HS-27A (cell line): ENCODE measurements at regions not wholly inside any gene's neighbourhood (a gene's known extent, or its start where the extent isn't known, plus 50 kb on each side); places are given as distances from the start of the nearest gene placed in this dataset.

Experiments used
- DNase-seq: peaks from one replicate; pipeline ENCODE4 v3.0.0-alpha.2; 2012; ENCODE audit warnings: low read depth, missing footprints

DNA sequence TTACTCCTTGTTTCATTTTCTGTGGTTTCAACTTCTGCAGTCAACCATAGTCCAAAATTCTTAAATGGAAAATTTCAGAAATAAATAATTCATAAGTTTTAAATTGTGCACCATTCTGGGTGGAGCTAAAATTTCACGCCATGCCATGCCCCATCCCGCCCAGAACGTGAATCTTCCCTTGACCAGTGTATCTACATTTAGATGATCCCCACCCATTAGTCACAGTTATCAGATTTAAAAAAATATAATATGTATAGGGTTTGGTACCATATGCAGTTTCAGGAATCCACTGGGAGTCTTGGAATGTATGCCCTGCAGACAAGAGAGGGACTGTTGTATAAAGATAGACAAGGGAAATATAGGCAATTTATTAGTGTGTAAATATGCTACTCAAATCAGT is 759.7 kb upstream of the ZNF608 start:
- no peak for DNase-seq

DNA sequence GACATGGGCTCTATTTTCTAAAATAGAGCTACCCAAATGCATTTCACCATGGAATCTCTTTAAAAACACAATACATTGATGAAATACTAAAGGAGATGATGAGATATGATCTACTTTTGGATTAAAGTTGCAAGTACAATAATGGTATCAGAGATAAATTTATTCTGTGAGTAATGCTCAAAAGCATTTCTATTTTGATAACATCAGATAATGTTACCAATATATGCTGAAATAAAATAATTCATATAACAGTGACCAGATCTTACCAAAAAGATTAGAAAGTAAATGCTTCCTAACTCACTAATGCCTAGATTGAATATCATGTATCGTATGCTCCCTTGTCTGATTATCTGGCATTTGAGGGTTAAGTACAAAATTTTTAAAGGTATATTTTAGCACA is 761.8 kb upstream of the ZNF608 start:
- no peak for DNase-seq

DNA sequence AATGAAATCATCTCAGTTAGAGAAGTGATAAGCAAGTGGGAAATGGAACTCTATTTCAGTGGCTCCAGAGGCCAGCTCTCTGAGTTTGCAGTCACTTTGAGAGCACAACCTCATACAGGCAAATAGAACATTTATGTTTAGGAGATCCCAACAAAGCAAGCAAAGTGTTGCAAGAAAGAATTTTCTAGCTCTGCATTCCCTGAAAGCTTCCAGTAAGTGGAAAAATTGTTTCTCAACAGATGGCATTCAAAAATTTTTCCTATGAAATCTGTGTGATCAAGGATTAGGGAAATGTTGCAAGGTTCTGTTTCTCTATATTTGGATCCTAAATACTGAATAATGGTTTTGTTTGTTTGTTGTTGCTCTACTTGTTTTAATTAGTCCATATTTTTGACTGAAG is 764.2 kb upstream of the ZNF608 start:
- no peak for DNase-seq

DNA sequence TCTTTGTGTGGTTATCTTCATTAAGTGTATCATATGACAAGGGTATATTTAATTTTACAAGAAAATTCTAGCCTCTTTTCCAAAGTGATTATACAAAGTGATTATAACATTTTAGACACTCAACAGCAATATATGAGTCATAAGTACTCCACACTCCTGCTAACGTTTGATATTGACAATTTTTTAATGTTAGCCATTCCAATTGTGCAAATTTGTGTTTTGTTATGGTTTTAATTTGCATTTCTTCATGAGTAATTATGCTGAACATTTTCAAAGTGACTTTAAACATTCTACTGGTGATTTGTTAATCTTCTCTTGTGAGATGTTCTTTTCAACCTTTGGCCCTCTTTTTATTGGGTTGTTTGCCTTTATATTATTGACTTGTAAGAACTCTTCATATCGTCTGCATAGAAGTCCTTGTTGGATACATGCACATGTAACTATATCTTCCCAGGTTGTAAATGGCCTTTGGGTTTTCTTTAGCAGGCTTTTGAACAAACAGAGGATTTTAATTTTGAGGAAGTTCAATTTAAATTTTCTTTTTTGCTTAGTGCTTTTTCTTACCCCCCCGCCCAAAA is 771.6 kb upstream of the ZNF608 start:
- no peak for DNase-seq

DNA sequence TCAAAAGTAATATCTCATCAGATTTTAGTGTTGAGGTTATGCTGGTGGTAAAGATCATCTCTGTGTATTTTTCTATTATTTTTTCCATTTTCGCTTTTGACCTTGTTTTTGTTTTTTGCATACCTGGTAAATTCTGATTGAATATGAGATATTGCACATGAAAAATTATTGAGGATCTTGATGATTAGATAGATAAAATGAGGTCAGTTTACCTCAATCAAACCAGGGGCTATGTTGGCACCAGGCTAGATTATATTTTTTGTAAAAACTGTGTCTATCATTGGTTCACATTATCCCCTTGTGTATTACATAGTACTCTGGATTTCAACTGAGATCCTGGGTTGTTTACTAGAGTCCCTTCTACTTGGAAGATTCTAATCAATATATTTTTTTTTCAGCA is 774.9 kb upstream of the ZNF608 start:
- DNase-seq = no peak

DNA sequence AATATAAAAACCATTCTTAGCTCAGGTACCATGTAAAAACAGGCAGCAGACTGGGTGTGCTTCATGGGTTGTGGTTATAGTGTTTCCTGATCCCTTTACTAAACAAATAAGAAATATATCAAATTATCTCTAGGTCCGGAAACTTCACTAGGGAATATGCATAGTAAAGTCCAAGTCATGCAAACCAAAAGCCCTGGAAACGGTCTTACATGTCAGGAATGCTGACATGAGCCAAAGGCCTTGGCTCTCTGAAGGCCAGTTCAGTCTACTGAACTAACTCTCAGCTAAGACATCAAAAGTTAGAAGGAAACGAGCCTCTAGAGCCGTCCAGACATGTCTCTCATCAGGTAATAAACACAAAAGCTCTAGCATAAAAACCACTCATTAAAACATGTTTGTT is 778.9 kb upstream of the ZNF608 start:
- no peak for DNase-seq

DNA sequence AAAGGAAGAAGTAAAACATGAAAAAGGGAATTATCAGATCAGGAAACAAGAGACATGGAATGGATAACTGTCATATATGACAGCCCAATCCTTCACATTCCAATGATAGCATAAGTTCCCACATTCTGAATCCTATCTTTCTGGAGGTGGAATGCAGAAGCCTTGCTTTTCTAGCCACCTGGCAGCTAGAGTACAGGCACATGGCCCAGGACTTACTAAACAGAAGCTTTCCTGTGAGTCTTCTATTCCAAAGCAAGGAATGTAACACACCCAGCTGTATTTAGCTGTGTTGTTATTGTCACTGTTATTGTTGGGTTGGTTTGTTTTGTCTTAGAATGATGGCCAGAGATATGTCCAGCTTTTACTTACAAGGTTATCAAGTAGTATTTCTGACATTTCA is 780.5 kb upstream of the ZNF608 start:
- no peak for DNase-seq

DNA sequence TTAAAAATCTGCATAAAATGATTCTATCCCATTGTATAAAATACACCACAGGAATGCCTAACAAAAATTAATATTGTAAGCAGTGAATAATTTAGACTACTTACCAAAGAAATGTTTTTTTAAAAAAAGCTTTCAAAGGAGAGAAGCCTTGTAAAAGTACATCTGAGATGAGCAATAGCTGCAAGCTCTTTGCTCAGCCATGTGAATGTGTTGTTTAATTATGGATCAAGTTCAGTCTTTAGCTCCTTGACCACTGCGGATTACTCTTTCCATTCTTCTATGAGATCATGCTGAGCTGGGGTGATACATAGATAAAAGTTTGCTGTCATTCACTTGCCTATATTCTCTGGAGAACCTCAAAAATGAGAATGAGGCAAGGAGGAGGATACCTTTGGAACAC is 782.4 kb upstream of the ZNF608 start:
- DNase-seq = no peak

DNA sequence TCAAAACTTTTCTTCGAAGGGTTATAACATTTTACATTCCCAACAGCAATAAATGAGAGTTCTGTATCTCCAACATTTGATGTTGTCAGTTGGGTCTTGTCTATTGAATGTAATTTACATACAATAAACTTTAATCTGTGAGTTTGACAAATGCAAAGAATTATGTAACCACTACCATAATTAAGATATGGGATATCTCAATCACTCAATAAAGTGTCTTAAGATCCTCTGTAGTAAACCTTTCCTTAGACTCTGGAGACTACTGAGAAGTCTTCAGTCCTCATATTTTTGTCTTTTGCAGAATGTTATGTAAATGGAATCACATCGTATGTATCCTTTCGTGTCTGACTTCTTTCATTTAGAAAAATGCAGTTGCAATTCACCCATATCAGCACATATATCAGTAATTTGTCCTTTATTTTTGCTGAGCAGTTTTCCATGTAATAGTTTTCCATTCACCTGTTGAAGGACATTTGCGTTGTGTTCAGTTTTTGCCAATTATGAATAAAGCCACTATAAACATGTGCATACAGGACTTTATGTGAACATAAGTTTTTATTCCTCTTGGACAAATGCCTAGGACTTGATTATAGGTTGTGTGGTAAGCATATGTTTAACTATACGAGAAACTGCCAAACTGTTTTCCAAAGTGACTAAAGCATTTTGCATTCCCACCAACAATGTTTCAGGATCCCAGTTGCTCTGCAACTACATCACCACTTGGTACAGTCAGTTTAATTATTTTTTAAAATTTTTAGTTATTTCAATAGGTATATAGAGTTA is 784.6 kb upstream of the ZNF608 start:
- no peak for DNase-seq

DNA sequence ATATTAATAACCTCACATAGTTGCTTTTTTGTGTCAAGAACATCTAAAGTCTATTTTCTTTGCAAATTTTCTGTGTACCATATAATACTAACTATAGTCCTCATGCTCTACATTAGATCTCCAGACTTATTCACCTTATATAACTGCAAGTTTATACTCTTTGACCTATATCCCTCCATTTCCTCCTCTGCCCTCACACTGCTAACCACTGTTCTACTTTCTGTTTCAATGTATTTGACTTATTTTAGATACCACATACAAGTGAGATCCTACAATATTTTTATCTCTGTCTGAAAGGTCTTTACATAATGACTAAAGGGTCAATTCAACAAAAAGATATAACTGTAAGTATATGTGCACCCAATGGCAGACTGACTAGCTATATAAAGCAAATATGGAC is 789.7 kb upstream of the ZNF608 start:
- DNase-seq = no peak

DNA sequence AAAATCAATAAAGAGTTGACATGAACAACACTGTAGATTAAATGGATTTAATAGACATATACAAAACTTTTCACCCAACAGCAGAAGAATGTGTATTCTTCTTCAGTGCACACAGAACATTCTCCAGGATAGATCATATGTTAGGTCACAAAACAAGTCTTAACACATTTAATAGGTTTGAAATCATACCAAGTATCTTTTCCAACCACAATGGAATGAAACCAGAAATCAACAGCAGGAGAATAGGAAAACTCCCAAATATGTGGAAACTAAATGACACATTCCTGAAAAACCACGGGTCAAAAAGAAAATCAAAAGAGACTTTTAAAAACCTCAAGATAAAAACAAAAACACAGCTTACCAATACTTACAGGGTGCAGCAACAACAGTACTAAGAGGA is 790.1 kb upstream of the ZNF608 start:
- DNase-seq = no peak

DNA sequence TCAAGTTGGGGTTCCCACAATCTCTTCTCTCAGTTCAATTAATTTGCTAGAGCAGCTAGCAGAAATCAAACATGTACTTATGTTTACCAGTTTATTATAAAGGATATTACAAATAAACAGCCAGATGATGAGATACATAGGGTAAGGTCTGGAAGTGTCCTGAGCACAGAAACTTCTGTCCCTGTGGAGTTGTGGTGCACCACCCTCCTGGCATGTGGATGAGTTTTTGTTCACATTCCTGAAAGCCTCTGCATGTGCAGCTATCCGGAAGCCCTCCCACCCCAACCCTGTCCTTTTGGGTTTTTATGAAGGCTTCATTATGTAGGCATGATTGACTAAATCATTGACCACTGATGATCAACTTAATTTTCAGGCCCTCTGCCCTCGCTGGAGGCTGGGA is 791.2 kb upstream of the ZNF608 start:
- DNase-seq = no peak

DNA sequence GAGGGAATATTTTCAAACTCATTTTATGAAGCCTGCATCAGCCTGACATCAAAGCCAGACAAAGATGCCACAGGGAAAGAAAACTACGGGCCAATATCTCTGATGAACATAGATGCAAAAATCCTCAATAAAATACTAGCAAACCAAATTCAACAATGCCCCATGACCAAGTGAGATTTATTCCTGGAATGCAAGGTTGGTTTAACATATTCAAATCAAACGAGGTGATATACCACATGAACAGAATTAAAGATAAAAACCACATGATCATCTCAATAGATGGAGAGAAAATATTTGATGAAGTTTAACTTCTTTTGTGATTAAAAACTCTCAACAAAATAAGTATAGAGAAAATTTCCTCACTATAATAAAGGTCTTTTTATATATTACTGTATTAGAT is 792.0 kb upstream of the ZNF608 start:
- DNase-seq = no peak

DNA sequence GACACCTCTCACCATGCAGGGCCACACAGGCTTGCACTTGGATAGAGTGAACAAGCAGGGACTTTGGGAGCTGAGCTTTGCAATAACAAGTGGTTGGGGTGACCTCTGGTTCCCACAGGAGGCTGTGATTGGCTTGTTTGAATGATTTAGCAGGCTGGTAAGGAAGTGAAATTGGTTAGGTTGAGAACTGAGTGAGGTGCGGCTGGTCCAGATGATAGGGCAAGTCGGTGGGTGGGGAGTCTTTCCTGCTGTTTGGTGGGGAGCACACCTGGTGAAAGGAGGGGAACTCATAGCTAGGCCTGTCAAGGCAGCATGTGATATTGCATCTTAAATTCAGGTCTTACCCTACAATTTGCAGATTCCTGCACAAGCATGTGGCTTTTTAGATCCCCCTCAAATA is 794.6 kb upstream of the ZNF608 start:
- DNase-seq = no peak

DNA sequence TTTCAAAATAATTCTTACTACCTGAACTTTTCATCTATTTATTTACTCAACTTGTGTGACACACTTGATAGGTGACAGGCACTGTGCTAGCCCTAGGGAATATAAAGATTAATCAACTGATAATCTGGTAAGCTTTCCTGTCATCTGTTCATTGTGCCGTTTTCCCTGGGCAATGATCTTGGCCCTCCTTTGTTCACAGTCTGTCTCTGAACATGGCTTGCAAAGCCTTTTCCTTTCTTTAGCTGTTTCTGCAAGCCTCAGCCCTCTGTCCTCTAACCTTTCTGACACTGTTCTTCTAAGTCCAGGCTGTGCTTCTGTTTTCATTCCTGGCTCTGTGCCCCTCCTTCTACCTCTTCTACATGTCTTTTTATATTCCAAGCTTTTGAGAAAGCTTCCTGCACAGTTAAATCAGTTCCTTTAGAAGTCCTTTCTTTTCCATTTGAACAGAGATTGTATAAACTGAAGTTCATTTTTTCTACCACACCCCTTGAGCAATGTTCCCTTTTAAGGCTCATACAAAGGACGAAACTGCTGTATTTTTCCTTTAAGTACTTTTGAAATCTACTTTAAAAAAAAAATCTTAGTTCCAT is 803.0 kb upstream of the ZNF608 start:
- DNase-seq = no peak

DNA sequence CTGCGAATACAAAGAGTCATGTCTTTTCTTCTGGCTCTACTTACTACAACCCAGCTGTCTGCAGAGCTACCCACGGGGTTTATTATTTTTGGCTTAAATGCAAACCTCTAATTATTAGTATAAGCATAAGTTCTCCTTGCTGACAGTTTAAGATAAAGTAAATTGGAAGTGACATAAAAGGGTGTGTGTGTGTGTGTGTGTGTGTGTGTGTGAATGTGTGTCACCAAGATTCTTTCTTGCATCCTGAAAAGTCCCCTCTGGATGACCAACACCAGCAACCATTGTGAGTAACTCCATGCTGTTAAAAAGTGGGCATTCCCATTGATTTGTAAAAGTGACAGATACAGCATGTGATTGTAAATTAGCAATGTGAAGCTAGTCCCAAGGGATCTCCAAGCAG is 803.8 kb upstream of the ZNF608 start:
- no peak for DNase-seq

DNA sequence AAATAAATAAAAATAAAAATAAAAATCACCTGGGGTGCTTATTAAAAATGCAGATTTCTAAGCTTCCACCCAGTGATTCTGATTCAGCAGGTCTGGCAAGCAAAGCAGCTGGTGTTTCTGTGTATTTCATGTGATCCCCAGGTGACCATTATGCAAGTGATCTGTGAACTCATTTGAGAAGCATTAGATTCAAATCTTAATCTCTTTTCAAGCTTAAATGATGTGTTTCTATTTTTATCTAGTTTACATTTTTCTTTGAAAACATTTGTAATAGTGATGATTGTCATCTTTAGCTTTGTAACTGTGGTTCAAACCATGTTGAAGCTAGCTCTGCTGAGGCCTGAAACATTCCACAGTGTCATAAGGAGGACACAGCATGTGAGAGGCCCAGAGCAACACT is 804.8 kb upstream of the ZNF608 start:
- no peak for DNase-seq

DNA sequence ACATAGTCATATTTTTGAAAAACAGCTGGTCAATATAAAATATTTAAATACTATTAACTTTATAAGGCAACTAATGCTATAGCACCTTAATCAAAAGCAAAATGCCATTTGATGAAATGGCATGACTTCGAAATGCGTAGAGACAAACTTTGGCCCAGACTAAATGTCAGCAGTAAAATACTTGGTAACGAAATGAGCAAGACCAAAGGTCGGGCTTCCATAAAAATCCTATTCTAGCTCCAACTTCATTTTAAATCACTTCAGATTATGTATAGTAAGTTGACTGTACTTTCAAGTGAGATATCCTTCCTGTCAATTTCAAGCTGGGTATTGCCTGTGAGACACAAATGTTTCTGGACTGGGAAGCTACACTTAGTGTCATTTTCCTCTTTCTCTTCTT is 805.4 kb upstream of the ZNF608 start:
- no peak for DNase-seq

DNA sequence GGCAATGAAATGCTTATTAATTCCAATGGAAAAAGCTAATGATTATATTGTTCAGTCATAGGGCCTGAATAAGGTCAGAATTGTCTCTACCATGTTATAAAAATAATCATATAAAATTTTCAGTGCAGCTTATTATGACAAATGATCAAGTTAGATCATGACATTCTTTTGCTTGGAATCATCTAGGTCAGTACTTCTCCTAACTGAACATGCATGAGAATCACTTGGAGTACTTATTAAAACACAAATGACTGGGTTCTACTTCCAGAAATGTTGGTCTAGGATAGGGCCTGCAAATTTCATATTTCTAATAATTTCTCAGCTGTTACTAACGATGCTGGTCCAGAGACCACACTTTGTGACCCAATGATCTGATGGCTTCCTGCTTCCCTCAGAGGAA is 806.0 kb upstream of the ZNF608 start:
- no peak for DNase-seq

DNA sequence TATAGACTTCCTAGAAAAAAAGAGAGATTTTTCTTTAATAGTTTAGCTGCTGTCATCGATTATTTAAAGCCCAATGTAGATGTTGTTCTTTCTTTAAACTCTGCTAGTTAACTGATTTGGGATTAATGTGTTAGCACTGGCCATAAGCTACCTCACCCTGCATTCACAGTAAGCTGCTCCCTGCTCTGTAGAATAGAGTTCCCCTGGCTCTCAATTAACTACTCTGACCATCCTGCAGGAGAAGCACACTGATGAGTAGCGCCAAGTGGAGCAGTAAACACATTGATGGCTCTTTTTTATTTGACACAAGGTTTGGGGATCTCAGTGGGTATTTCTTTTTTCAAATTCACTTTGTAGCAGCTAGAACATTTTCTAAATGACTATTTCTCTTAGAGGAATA is 807.9 kb upstream of the ZNF608 start:
- no peak for DNase-seq

DNA sequence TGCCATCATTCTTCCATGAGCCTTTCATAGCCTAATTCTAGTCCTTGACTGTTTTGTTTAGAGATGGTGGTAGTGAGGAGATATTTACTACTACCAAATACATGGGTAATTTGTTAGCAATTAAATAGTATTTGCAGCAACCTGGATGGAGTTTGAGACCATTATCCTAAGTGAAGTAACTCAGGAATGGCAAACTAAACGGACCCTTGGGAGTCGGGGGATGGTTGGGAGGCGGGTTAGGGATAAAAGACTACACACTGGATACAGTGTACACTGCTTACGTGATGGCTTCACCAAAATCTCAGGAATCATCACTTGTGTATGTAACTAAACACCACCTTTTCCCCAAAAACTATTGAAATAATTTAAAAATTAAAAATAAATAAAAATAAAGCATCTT is 809.2 kb upstream of the ZNF608 start:
- DNase-seq = no peak

DNA sequence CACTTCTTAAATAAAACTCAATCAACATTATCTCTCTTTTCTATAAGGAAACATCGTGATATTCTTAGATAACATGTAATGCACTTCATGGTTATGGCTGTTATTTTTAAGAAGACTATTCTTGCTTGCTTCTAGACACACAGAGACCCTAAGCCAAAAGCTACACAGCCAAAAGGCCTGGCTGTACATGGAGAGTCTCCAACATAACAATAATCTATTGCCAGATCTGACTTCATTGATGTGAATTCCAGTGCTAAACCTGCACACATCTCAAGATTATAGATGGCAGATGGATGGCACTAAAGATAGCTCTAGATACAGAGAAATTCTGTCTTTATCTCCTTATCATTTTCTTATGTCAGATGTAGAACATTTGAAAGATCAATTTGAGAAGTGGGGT is 811.6 kb upstream of the ZNF608 start:
- no peak for DNase-seq

DNA sequence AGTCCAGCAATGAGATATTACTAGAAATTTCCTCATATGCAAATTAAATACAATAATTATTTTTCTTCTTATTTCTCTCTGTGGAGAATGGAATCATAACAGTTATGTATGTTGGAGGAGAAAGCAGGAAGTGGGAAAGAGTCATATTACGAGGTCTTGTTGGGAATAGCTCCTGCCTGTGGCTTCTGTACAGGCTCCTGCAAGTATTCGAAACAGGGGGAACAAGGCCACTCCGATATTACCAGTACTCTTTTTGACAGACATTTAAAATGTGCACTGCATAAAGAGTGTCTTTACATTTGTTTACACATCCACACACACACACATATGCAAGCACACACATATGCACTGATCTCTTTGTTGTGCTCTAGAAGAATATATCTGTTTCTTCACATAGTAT is 812.0 kb upstream of the ZNF608 start:
- no peak for DNase-seq

DNA sequence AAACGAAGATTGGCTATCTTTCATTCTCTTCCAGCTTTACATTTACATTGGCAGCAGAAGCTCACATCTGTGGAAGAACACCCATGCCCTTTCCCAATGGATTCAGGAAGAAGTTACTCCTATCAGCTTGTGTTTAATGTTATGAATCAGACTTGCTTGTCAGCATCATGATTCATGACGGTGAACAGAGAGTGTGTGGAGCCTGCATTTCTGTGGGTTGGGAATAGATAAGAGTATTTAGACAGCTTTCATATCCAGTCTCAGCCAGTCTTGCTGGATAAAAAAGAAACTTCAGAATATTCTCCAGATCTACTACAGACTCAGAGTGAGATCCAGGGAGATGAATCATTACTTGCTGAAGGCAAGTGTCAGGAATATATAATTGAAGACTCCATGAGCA is 812.9 kb upstream of the ZNF608 start:
- peak; percentile 66 for DNase-seq
